Cardiac muscle cell (in vitro differentiated cells and primary cell): ENCODE measurements at regions not wholly inside any gene's neighbourhood (a gene's known extent, or its start where the extent isn't known, plus 50 kb on each side); places are given as distances from the start of the nearest gene placed in this dataset.
A peak's percentile ranks its signal among the peaks of the same experiment; 100 is the strongest.

ENCODE experiments used
- DNase-seq, 2 donors: peaks; one replicate each; pipeline versions ENCODE4 v3.0.0 to v3.0.0-alpha.2; 2010 to 2017; ENCODE audit warnings: low read depth in 1 of 2, low spot score in 1 of 2
- H3K27ac ChIP-seq: fragments of 200-600 bp; sonication (generic); 2 replicates; pipeline ENCODE4 v1.5.1; 2016
- H3K27me3 ChIP-seq: fragments of 200-600 bp; sonication (generic); 2 replicates; pipeline ENCODE4 v1.6.0; 2016; ENCODE audit warnings: control low read depth
- H3K36me3 ChIP-seq: fragments of 200-600 bp; sonication (generic); 2 replicates; pipeline ENCODE4 v1.5.1; 2016; ENCODE audit warnings: control low read depth
- H3K4me1 ChIP-seq: fragments of 200-600 bp; sonication (generic); 2 replicates; pipeline ENCODE4 v1.8.1; 2017; ENCODE audit warnings: low read depth, mild to moderate bottlenecking, mixed run types
- H3K4me3 ChIP-seq: fragments of 200-600 bp; sonication (generic); 2 replicates; pipeline ENCODE4 v1.5.1; 2016; ENCODE audit warnings: mild to moderate bottlenecking
- H3K9me3 ChIP-seq: fragments of 200-600 bp; sonication (generic); 2 replicates; pipeline ENCODE4 v1.5.1; 2017; ENCODE audit warnings: low read depth, mild to moderate bottlenecking, control low read depth
- TF ChIP-seq, protein P1 (sequence below): IDR thresholded peaks from 2 replicates; pipeline ENCODE4 v1.5.1; 2012; ENCODE audit warnings: low read depth, mild to moderate bottlenecking, low read length

DNA sequence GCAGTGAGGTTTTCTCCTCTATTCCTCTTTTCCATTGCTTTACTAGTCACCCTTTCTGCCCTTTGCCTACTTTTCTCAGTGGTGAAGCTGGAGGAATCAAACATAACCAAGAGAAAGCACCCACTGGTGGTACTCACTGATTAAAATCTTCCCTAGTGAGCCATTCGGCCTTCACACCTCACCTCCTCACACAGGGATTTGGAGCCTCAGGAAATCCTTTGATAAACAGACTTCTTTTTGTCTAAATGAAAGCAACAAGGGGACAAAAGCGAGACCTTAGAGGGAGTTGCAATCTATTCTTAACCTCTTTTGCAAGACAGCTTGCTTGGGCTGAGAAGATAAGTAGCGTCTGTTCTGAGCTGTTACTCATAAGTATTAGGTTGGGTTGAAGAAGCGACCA lies 572.6 kb downstream of the ZNF674 start:
- H3K4me1 ChIP-seq, result no peaks in the 10 kb centered on the region
- no peaks in the 10 kb centered on the region for H3K9me3 ChIP-seq
- H3K36me3 ChIP-seq, result no peaks in the 10 kb centered on the region
- H3K27me3 ChIP-seq, result no peaks in the 10 kb centered on the region
- TF ChIP-seq, protein P1, sequence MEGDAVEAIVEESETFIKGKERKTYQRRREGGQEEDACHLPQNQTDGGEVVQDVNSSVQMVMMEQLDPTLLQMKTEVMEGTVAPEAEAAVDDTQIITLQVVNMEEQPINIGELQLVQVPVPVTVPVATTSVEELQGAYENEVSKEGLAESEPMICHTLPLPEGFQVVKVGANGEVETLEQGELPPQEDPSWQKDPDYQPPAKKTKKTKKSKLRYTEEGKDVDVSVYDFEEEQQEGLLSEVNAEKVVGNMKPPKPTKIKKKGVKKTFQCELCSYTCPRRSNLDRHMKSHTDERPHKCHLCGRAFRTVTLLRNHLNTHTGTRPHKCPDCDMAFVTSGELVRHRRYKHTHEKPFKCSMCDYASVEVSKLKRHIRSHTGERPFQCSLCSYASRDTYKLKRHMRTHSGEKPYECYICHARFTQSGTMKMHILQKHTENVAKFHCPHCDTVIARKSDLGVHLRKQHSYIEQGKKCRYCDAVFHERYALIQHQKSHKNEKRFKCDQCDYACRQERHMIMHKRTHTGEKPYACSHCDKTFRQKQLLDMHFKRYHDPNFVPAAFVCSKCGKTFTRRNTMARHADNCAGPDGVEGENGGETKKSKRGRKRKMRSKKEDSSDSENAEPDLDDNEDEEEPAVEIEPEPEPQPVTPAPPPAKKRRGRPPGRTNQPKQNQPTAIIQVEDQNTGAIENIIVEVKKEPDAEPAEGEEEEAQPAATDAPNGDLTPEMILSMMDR, result no peak
- H3K27ac ChIP-seq, result no peak overlapping the region
- no peak overlapping the region for H3K4me3 ChIP-seq
- peak in 1 of 2 donors; percentile 7 for DNase-seq

GRCh38 chrX:45959567-45959966 lies 585.7 kb downstream of the ZNF674 start:
- Histone ChIP-seq H3K27ac (no peak overlapping the region), H3K4me3 (no peak overlapping the region), H3K36me3 (no peaks in the 10 kb centered on the region), H3K4me1 (no peaks in the 10 kb centered on the region), H3K9me3 (no peaks in the 10 kb centered on the region), H3K27me3 (no peaks in the 10 kb centered on the region)
- DNase-seq, result no peak
- TF ChIP-seq, protein P1, result no peak

DNA sequence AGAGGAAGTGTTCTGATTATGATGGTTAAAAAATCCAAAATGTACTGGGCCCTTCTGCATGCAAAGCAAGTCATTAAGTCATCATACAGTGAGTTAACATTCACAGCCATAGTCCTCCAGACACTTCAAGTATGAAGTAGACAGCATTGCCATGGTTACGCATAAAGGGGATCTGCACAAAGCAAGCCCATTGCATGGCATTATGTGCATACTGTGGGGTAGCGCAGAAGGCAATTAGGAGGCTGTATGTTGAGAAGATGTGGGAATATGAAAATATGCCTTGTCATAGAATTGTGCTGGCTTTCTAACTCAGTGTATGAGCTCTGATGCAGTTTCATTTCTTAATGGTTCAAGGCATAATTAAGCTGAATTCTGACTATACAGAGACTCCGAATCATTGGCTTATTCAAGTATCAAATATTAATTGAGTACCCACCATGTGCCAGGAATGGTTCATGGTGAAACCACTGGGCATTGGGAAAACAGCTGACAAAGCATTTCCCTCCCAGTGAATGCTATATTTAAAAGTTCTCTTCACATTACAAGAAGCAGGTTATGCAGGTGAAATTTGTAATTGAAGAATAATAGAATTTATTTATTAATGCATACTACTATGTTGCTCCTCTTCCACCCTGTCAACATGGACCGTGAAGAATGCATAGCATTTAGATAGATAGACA lies 588.9 kb downstream of the ZNF674 start:
- no peak for DNase-seq
- no peaks in the 10 kb centered on the region for H3K36me3 ChIP-seq
- no peak overlapping the region for H3K27ac ChIP-seq
- no peaks in the 10 kb centered on the region for H3K9me3 ChIP-seq
- no peak overlapping the region for H3K4me3 ChIP-seq
- TF ChIP-seq, protein P1, result no peak
- no peaks in the 10 kb centered on the region for H3K4me1 ChIP-seq
- no peaks in the 10 kb centered on the region for H3K27me3 ChIP-seq

- Histone ChIP-seq H3K4me1 (no peaks in the 10 kb centered on the region), H3K9me3 (no peaks in the 10 kb centered on the region), H3K4me3 (no peak overlapping the region), H3K27me3 (no peaks in the 10 kb centered on the region), H3K27ac (no peak overlapping the region), H3K36me3 (no peaks in the 10 kb centered on the region)
- no peak for DNase-seq
- TF ChIP-seq, protein P1, result no peak
Measured at GRCh38 chrX:45955661-45956060, 589.6 kb downstream of the ZNF674 start.

DNA sequence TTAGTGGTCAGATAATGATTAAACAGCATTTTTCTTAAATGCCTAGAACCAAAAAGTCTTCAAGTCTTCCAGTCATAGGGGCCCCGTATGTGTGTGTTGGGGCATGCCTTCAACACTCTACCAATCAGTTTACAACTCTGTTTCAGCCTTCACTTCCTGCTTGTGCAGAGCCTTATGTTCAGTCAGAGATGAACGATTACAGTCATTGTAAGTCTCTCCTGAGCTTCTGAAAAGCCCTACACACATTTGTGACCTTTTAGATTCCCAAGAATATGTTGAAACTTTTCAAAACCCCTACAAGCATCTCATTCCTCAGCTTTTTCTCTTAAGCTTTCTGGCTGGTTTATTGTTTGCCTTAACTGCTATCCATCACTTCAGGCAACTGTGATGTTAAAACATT lies 591.2 kb downstream of the ZNF674 start:
- Histone ChIP-seq H3K4me1 (no peaks in the 10 kb centered on the region), H3K4me3 (no peak overlapping the region), H3K9me3 (no peaks in the 10 kb centered on the region), H3K27ac (no peak overlapping the region), H3K27me3 (no peaks in the 10 kb centered on the region), H3K36me3 (no peaks in the 10 kb centered on the region)
- TF ChIP-seq, protein P1, result no peak
- peak in 1 of 2 donors; percentile 1 for DNase-seq
